ENCODE measurements at regions not wholly inside any gene's neighbourhood (a gene's known extent, or its start where the extent isn't known, plus 50 kb on each side); places are given as distances from the start of the nearest gene placed in this dataset.

GRCh38 chr6:22445946-22446345 is 123.4 kb upstream of the HDGFL1 start:
- TF ChIP-seq CTCF (IDR thresholded peaks at IDR 0.05; ENCODE audit: control insufficient read depth, insufficient read depth, low read depth, low read length, missing control alignments), result no peak
- no peak for DNase-seq (ENCODE audit: low read depth)
- no peak overlapping the region for H3K4me3 ChIP-seq (ENCODE audit: control insufficient read depth, low read depth, low read length)

GRCh38 chr6:22447249-22448196 is 121.8 kb upstream of the HDGFL1 start:
- no peak overlapping the region for H3K4me3 ChIP-seq (ENCODE audit: control insufficient read depth, low read depth, low read length)
- DNase-seq (ENCODE audit: low read depth), result no peak
- no peak for TF ChIP-seq CTCF (IDR thresholded peaks at IDR 0.05; ENCODE audit: control insufficient read depth, insufficient read depth, low read depth, low read length, missing control alignments)

- TF ChIP-seq CTCF (IDR thresholded peaks at IDR 0.05; ENCODE audit: control insufficient read depth, insufficient read depth, low read depth, low read length, missing control alignments), result no peak
- H3K4me3 ChIP-seq (ENCODE audit: control insufficient read depth, low read depth, low read length), result no peak overlapping the region
- peak; percentile 16 for DNase-seq (ENCODE audit: low read depth)
Measured at GRCh38 chr6:22448291-22448711, 121.1 kb upstream of the HDGFL1 start.

- DNase-seq (ENCODE audit: low read depth), result no peak
- TF ChIP-seq CTCF (IDR thresholded peaks at IDR 0.05; ENCODE audit: control insufficient read depth, insufficient read depth, low read depth, low read length, missing control alignments), result no peak
- no peak overlapping the region for H3K4me3 ChIP-seq (ENCODE audit: control insufficient read depth, low read depth, low read length)
Measured at GRCh38 chr6:22451962-22452361, 117.4 kb upstream of the HDGFL1 start.

- no peak overlapping the region for H3K4me3 ChIP-seq (ENCODE audit: control insufficient read depth, low read depth, low read length)
- no peak for TF ChIP-seq CTCF (IDR thresholded peaks at IDR 0.05; ENCODE audit: control insufficient read depth, insufficient read depth, low read depth, low read length, missing control alignments)
- DNase-seq (ENCODE audit: low read depth), result no peak
Measured at GRCh38 chr6:22455378-22455777, 114.0 kb upstream of the HDGFL1 start.

GRCh38 chr6:22457996-22458395 is 111.4 kb upstream of the HDGFL1 start:
- no peak for TF ChIP-seq CTCF (IDR thresholded peaks at IDR 0.05; ENCODE audit: control insufficient read depth, insufficient read depth, low read depth, low read length, missing control alignments)
- no peak for DNase-seq (ENCODE audit: low read depth)
- H3K4me3 ChIP-seq (ENCODE audit: control insufficient read depth, low read depth, low read length), result no peak overlapping the region

All from AG09309 (cell line).